HEK293 (cell line): ENCODE measurements at regions not wholly inside any gene's neighbourhood (a gene's known extent, or its start where the extent isn't known, plus 50 kb on each side); places are given as distances from the start of the nearest gene placed in this dataset.

Experiments used
- CTCF ChIA-PET: fragments of 350-600 bp; formaldehyde crosslinking; extraction: SDS; loops from one replicate; lab custom pipeline; 2021; ENCODE audit warnings: antibody characterized with exemption; lab: Yijun Ruan, JAX
- POLR2A ChIA-PET: fragments of 300-600 bp; formaldehyde crosslinking; extraction: SDS; loops from one replicate; lab custom pipeline; 2020; ENCODE audit warnings: antibody characterized with exemption, inconsistent platforms; lab: Yijun Ruan, JAX
- H3K27ac ChIP-seq: fragments of 200-500 bp; sonication (Bioruptor generic); 2 replicates; pipeline ENCODE4 v1.5.1; 2014; ENCODE audit warnings: low read depth, low read length, control low read depth, inconsistent platforms; ENCODE audit errors: extremely low read depth
- H3K36me3 ChIP-seq, 2 experiments: fragments of 200-500 bp in 1 of 2; sonication (Bioruptor generic) in 1 of 2; 1 replicate in 1 of 2; 2 replicates in 1 of 2; pipeline ENCODE4 v1.5.1; 2014 to 2017; ENCODE audit warnings: inconsistent platforms in 2 of 2, low read length in 2 of 2; ENCODE audit not compliant: control insufficient read depth in 2 of 2, insufficient read depth in 1 of 2
- H3K4me1 ChIP-seq: fragments of 200-500 bp; sonication (Bioruptor generic); 2 replicates; pipeline ENCODE4 v1.5.1; 2014; ENCODE audit warnings: mild to moderate bottlenecking, low read length, inconsistent platforms; ENCODE audit not compliant: control insufficient read depth, insufficient read depth
- H3K4me3 ChIP-seq: 2 replicates; pipeline ENCODE4 v1.5.1; 2011; ENCODE audit warnings: low read depth, mild to moderate bottlenecking, control low read depth, low read length, moderate library complexity
- H3K9me3 ChIP-seq: fragments of 200-500 bp; sonication (Bioruptor generic); 2 replicates; pipeline ENCODE4 v1.5.1; 2014; ENCODE audit warnings: low read depth, low read length, inconsistent platforms; ENCODE audit not compliant: control insufficient read depth, insufficient read depth
- ATF2 ChIP-seq: fragments of 450-650 bp; formaldehyde crosslinking; IDR thresholded peaks from 2 replicates; pipeline ENCODE4 v1.5.1; 2016; ENCODE audit warnings: missing biosample characterization, missing genetic modification characterization, low read depth
- BCL11A ChIP-seq: fragments of 450-650 bp; formaldehyde crosslinking; IDR thresholded peaks from 2 replicates; pipeline ENCODE4 v1.5.1; 2016; ENCODE audit warnings: low read depth, missing biosample characterization, missing genetic modification characterization
- GLI4 ChIP-seq: fragments of 450-650 bp; formaldehyde crosslinking; IDR thresholded peaks from 2 replicates; pipeline ENCODE4 v1.5.1; 2016; ENCODE audit warnings: missing biosample characterization, missing genetic modification characterization
- REST ChIP-seq: fragments of 450-650 bp; formaldehyde crosslinking; IDR thresholded peaks from 2 replicates; pipeline ENCODE4 v1.5.1; 2016; ENCODE audit warnings: missing biosample characterization, missing genetic modification characterization
- SP3 ChIP-seq: fragments of 450-650 bp; formaldehyde crosslinking; IDR thresholded peaks from 2 replicates; pipeline ENCODE4 v1.5.1; 2016; ENCODE audit warnings: missing biosample characterization, missing genetic modification characterization
- ZBTB26 ChIP-seq: fragments of 450-650 bp; formaldehyde crosslinking; optimal IDR thresholded peaks from 2 replicates; pipeline ENCODE3; 2016; ENCODE audit warnings: missing biosample characterization, mild to moderate bottlenecking, missing genetic modification characterization
- ZBTB8A ChIP-seq: fragments of 450-650 bp; formaldehyde crosslinking; IDR thresholded peaks from 2 replicates; pipeline ENCODE4 v1.5.1; 2016; ENCODE audit warnings: missing biosample characterization, missing genetic modification characterization
- ZNF10 ChIP-seq: fragments of 450-650 bp; formaldehyde crosslinking; IDR thresholded peaks from 2 replicates; pipeline ENCODE4 v1.5.1; 2017; ENCODE audit warnings: missing biosample characterization, missing genetic modification characterization
- ZNF146 ChIP-seq: fragments of 450-650 bp; formaldehyde crosslinking; IDR thresholded peaks from 2 replicates; pipeline ENCODE4 v1.5.1; 2016; ENCODE audit warnings: missing biosample characterization, missing genetic modification characterization
- ZNF19 ChIP-seq: fragments of 450-650 bp; formaldehyde crosslinking; IDR thresholded peaks from 2 replicates; pipeline ENCODE4; 2016; ENCODE audit warnings: missing biosample characterization, missing genetic modification characterization, low read depth
- ZNF239 ChIP-seq: fragments of 450-650 bp; formaldehyde crosslinking; IDR thresholded peaks from 2 replicates; pipeline ENCODE4 v1.5.1; 2016; ENCODE audit warnings: missing biosample characterization, missing genetic modification characterization
- ZNF423 ChIP-seq: fragments of 450-650 bp; formaldehyde crosslinking; IDR thresholded peaks from 2 replicates; pipeline ENCODE4 v1.5.1; 2016; ENCODE audit warnings: missing biosample characterization, missing genetic modification characterization
- ZNF501 ChIP-seq: fragments of 450-650 bp; formaldehyde crosslinking; IDR thresholded peaks from 2 replicates; pipeline ENCODE4 v1.5.1; 2016; ENCODE audit warnings: missing biosample characterization, missing genetic modification characterization
- ZNF670 ChIP-seq: fragments of 450-650 bp; formaldehyde crosslinking; IDR thresholded peaks from 2 replicates; pipeline ENCODE4 v1.5.1; 2016; ENCODE audit warnings: missing biosample characterization, missing genetic modification characterization, low read depth
- ZNF785 ChIP-seq: fragments of 450-650 bp; formaldehyde crosslinking; IDR thresholded peaks from 2 replicates; pipeline ENCODE4 v1.5.1; 2016; ENCODE audit warnings: missing biosample characterization, missing genetic modification characterization
- ZNF792 ChIP-seq: fragments of 450-650 bp; formaldehyde crosslinking; IDR thresholded peaks from 2 replicates; pipeline ENCODE4 v1.5.1; 2016; ENCODE audit warnings: missing biosample characterization, missing genetic modification characterization
- ZSCAN30 ChIP-seq: fragments of 450-650 bp; IDR thresholded peaks from 2 replicates; pipeline ENCODE4 v1.5.1; 2018; ENCODE audit warnings: missing biosample characterization, mild to moderate bottlenecking, missing genetic modification characterization, moderate library complexity
- TF ChIP-seq, protein P1 (sequence below): fragments of 450-650 bp; formaldehyde crosslinking; IDR thresholded peaks from 2 replicates; pipeline ENCODE4 v1.5.1; 2016; ENCODE audit warnings: missing biosample characterization, missing genetic modification characterization
- TF ChIP-seq, protein P2 (sequence below): fragments of 450-650 bp; formaldehyde crosslinking; IDR thresholded peaks from 2 replicates; pipeline ENCODE4 v1.5.1; 2016; ENCODE audit warnings: missing biosample characterization, missing genetic modification characterization

DNA sequence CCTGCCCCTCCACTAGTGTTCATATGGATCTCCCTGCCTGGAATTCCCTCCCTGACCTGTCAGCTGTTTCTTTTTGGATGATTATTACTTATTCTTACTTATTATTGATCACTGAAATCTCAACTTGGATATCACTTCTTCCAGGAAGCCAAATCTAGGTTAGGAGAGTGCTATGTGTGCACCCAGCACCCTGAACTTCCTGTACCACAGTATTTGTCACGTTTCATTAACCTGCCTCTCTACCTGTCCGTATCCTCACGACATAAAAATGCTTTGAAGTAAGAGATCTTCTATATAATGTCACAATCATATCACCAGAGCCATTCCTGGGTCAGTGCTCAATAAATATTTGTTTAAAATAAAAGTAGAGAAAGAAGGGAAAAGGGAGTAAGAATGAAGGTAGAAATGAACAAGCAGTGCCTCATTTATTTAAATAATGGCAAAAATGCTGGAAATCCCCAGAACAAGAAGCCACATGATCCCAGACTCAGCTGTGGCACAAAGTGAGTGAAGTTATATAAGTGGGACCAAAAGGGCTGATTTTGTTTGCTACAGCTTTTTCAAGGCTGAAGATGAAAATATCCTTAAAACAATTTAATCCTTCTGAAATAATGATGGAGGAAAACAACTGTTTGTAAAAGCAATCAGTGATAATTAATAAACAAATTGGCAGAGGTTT, 88.0 kb upstream of the MANEA start:
- TF ChIP-seq ZNF19 (tag by site-specific recombination): no peak
- no peak for TF ChIP-seq ZNF501 (tag by site-specific recombination)
- TF ChIP-seq SP3 (tag by site-specific recombination): no peak
- no peak for TF ChIP-seq BCL11A (tag by site-specific recombination)
- no peak for TF ChIP-seq ZNF239 (tag by site-specific recombination)
- TF ChIP-seq ZBTB8A: no peak
- no peak for TF ChIP-seq ZNF146 (tag by site-specific recombination)
- TF ChIP-seq ZNF670: no peak
- TF ChIP-seq ZSCAN30 (tag by site-specific recombination): no peak
- no peak for TF ChIP-seq REST (tag by site-specific recombination)
- no peak for TF ChIP-seq GLI4 (tag by site-specific recombination)
- no peak for TF ChIP-seq ZNF423 (tag by site-specific recombination)
- TF ChIP-seq ZBTB26 (tag by site-specific recombination): no peak
- TF ChIP-seq ZNF785 (tag by site-specific recombination): no peak
- TF ChIP-seq, protein P1, sequence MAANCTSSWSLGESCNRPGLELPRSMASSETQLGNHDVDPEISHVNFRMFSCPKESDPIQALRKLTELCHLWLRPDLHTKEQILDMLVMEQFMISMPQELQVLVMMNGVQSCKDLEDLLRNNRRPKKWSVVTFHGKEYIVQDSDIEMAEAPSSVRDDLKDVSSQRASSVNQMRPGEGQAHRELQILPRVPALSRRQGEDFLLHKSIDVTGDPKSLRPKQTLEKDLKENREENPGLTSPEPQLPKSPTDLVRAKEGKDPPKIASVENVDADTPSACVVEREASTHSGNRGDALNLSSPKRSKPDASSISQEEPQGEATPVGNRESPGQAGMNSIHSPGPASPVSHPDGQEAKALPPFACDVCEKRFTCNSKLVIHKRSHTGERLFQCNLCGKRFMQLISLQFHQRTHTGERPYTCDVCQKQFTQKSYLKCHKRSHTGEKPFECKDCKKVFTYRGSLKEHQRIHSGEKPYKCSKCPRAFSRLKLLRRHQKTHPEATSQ: no peak
- no peak for TF ChIP-seq ZNF792 (tag by site-specific recombination)
- no peak for TF ChIP-seq ZNF10 (tag by site-specific recombination)
- TF ChIP-seq, protein P2, sequence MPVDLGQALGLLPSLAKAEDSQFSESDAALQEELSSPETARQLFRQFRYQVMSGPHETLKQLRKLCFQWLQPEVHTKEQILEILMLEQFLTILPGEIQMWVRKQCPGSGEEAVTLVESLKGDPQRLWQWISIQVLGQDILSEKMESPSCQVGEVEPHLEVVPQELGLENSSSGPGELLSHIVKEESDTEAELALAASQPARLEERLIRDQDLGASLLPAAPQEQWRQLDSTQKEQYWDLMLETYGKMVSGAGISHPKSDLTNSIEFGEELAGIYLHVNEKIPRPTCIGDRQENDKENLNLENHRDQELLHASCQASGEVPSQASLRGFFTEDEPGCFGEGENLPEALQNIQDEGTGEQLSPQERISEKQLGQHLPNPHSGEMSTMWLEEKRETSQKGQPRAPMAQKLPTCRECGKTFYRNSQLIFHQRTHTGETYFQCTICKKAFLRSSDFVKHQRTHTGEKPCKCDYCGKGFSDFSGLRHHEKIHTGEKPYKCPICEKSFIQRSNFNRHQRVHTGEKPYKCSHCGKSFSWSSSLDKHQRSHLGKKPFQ: no peak
- TF ChIP-seq ATF2 (tag by site-specific recombination): no peak
- ChIA-PET POLR2A (no interaction called here), CTCF (interaction anchor here (0.6 kb wide), 1 partner anchor 88 kb away, joined by 3 read pairs; no protein-coding TSS in a partner anchor)
- no peaks in the 10 kb centered on the region for H3K4me1 ChIP-seq
- no peak overlapping the region for H3K27ac ChIP-seq
- no peaks in the 10 kb centered on the region for H3K9me3 ChIP-seq
- H3K4me3 ChIP-seq: no peak overlapping the region
- no peaks in the 10 kb centered on the region for H3K36me3 ChIP-seq
